HepG2 (cell line): ENCODE measurements at regions not wholly inside any gene's neighbourhood (a gene's known extent, or its start where the extent isn't known, plus 50 kb on each side); places are given as distances from the start of the nearest gene placed in this dataset.

Source experiments
- ATAC-seq: fragments of 200-7000 bp; cut with Tn5 transposase; 3 replicates; pipeline ENCODE4 v1.9.1; 2020; ENCODE audit warnings: mild to moderate bottlenecking, moderate library complexity
- BruUV-seq: library from RNA; stranded (reverse); fragments of 400-500 nt; replicated peaks from 2 replicates; lab custom pipeline; 2021; lab: Mats Ljungman, UMichigan
- CTCF ChIA-PET: fragments of 300-600 bp; formaldehyde crosslinking; extraction: SDS; loops from one replicate; lab custom pipeline; 2021; ENCODE audit warnings: low total read pairs, inconsistent platforms, low intra/inter-chr PET ratio; lab: Yijun Ruan, JAX
- POLR2A ChIA-PET: fragments of 350-600 bp; sonication (Branson Sonifier 250); formaldehyde crosslinking; loops from one replicate; lab custom pipeline; 2020; ENCODE audit warnings: antibody characterized with exemption, inconsistent platforms; lab: Yijun Ruan, JAX
- DNase-seq: peaks from one replicate; pipeline ENCODE4 v3.0.0-alpha.2; 2015; ENCODE audit warnings: low spot score
- FAIRE-seq: peaks from 3 replicates; lab custom pipeline; 2011; peaks lifted over from hg19 to GRCh38; lab: Jason Lieb, UNC
- H2AFZ ChIP-seq: one replicate; pipeline ENCODE4 v1.6.1; 2011; ENCODE audit warnings: low read length, inconsistent platforms
- H3K27ac ChIP-seq: fragments of 300-600 bp; 3 replicates; pipeline ENCODE4 v1.8.0; 2011; ENCODE audit warnings: mixed run types, mild to moderate bottlenecking, mixed read lengths, low read length, inconsistent platforms; ENCODE audit not compliant: insufficient read depth; ENCODE audit errors: extremely low read length
- H3K27me3 ChIP-seq, 2 experiments: fragments of 200-600 bp in 1 of 2; 2 replicates in 1 of 2; 3 replicates in 1 of 2; pipeline versions ENCODE4 v1.6.0 to v1.8.0; 2011; ENCODE audit warnings: low read length in 2 of 2, mild to moderate bottlenecking in 2 of 2, moderate library complexity in 2 of 2, inconsistent platforms in 1 of 2; ENCODE audit not compliant: insufficient read depth in 2 of 2, control insufficient read depth in 1 of 2
- H3K36me3 ChIP-seq, 2 experiments: fragments of 200-600 bp in 1 of 2; replicated peaks in 1 of 2; 2 replicates in 1 of 2; 3 replicates in 1 of 2; pipeline versions ENCODE4 v1.5.1 to v1.8.0; 2011; ENCODE audit warnings: low read length in 2 of 2, inconsistent platforms in 1 of 2; ENCODE audit not compliant: insufficient read depth in 2 of 2, control insufficient read depth in 1 of 2
- H3K4me1 ChIP-seq: 2 replicates; pipeline ENCODE4 v1.5.1; 2012; ENCODE audit warnings: low read length, inconsistent platforms; ENCODE audit not compliant: insufficient read depth
- H3K4me2 ChIP-seq: 2 replicates; pipeline ENCODE4 v1.6.0; 2011; ENCODE audit warnings: low read depth, low read length, inconsistent platforms
- H3K4me3 ChIP-seq, 3 experiments: fragments of 200-600 bp in 1 of 3; sonication (generic), shearing (Covaris generic) in 1 of 3; replicated peaks in 1 of 3; 2 replicates each; pipeline ENCODE4 v1.5.1; 2011 to 2016; ENCODE audit warnings: low read length in 3 of 3, inconsistent platforms in 2 of 3, low read depth in 2 of 3, mild to moderate bottlenecking in 2 of 3, control low read depth in 1 of 3, mixed read lengths in 1 of 3; ENCODE audit not compliant: insufficient read depth in 1 of 3
- H3K79me2 ChIP-seq: one replicate; pipeline ENCODE4 v1.6.1; 2011; ENCODE audit warnings: low read length, inconsistent platforms; ENCODE audit not compliant: insufficient read depth
- H3K9ac ChIP-seq: 2 replicates; pipeline ENCODE4 v1.6.0; 2011; ENCODE audit warnings: mild to moderate bottlenecking, low read depth, low read length, inconsistent platforms; ENCODE audit not compliant: insufficient read depth
- H3K9me3 ChIP-seq: 2 replicates; pipeline ENCODE4 v1.5.1; 2012; ENCODE audit warnings: mild to moderate bottlenecking, low read length
- H4K20me1 ChIP-seq: 2 replicates; pipeline ENCODE4 v1.6.0; 2011; ENCODE audit warnings: inconsistent platforms, mild to moderate bottlenecking, low read length, moderate library complexity; ENCODE audit not compliant: insufficient read depth
- CEBPG ChIP-seq: IDR thresholded peaks from 2 replicates; pipeline ENCODE4 v1.6.1; 2016
- MAFF ChIP-seq: IDR thresholded peaks from 2 replicates; pipeline ENCODE4 v1.6.1; 2011; ENCODE audit warnings: low read depth, low read length, improper control_type of control experiment
- MAFK ChIP-seq, 2 experiments: IDR thresholded peaks in 1 of 2; conservative IDR thresholded peaks in 1 of 2; 2 replicates each; pipeline ENCODE4 v1.6.1; 2011; ENCODE audit warnings: improper control_type of control experiment in 2 of 2, low read length in 2 of 2
- MATR3 ChIP-seq: sonication (generic); formaldehyde crosslinking; IDR thresholded peaks from 2 replicates; pipeline ENCODE4 v1.4.0; 2020; ENCODE audit warnings: missing genetic modification reagents
- NBN ChIP-seq: fragments of 450-650 bp; conservative IDR thresholded peaks from 2 replicates; pipeline ENCODE4 v1.6.1; 2017
- ZNF232 ChIP-seq: sonication (generic); formaldehyde crosslinking; IDR thresholded peaks from 2 replicates; pipeline ENCODE4 v1.4.0; 2020; ENCODE audit warnings: missing genetic modification reagents, borderline replicate concordance
- WGBS: methylation state at CpG from one replicate; pipeline ENCODE4 v1.1.6; 2017; ENCODE audit warnings: low lambda C conversion rate; 5-methylcytosine and 5-hydroxymethylcytosine counted together
- in situ Hi-C: cut with HindIII; loops from 2 replicates; pipeline ENCODE4 v1.10.0; 2017; ENCODE audit warnings: low pct_unique_long_range_greater_than_20kb; ENCODE audit not compliant: extremely low pct_ligation_motif_present
- intact Hi-C: fragments of 100-400 bp; cut with micrococcal nuclease; formaldehyde crosslinking; loops from one replicate; pipeline ENCODE4 v1.10.0; 2022; ENCODE audit not compliant: unreplicated experiment
- TF ChIP-seq, protein P1 (sequence below): sonication (generic); formaldehyde crosslinking; conservative IDR thresholded peaks from 2 replicates; pipeline ENCODE4 v1.8.0; 2022; ENCODE audit warnings: mild to moderate bottlenecking, moderate library complexity, missing genetic modification reagents
- TF ChIP-seq, protein P2 (sequence below): IDR thresholded peaks from 2 replicates; pipeline ENCODE4 v1.6.1; 2016; ENCODE audit warnings: low read depth, borderline replicate concordance
- TF ChIP-seq, protein P3 (sequence below): sonication (generic); formaldehyde crosslinking; IDR thresholded peaks from 2 replicates; pipeline ENCODE4 v1.8.0; 2022; ENCODE audit warnings: mild to moderate bottlenecking, missing genetic modification reagents, borderline replicate concordance
- TF ChIP-seq, protein P4 (sequence below): sonication (generic); formaldehyde crosslinking; IDR thresholded peaks from 2 replicates; pipeline ENCODE4 v1.5.0; 2020; ENCODE audit warnings: mild to moderate bottlenecking, missing genetic modification reagents
- TF ChIP-seq, protein P5 (sequence below): sonication (generic); formaldehyde crosslinking; IDR thresholded peaks from 2 replicates; pipeline ENCODE4 v1.9.0; 2021; ENCODE audit warnings: missing genetic modification reagents, mild to moderate bottlenecking, borderline replicate concordance

DNA sequence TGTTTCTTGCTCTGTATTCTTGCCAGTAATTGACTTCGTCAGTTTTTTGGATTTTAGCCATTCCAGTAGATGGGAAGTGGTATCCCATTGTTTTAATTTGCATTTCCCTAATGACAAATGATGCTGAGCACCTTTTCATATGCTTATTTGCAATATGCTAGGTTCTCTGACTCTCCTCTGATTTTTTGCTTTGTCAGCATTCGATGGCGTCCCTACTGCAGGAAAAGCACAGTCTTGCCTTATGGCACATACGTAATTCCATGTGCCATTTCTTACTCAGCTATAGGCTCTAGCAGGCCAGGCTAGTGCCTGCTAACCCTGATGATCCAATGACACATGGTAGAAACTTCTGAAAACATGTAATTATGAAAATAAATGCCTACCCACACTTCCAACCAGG is 239.2 kb upstream of the ATP10A start (continued):
- TF ChIP-seq, protein P1, sequence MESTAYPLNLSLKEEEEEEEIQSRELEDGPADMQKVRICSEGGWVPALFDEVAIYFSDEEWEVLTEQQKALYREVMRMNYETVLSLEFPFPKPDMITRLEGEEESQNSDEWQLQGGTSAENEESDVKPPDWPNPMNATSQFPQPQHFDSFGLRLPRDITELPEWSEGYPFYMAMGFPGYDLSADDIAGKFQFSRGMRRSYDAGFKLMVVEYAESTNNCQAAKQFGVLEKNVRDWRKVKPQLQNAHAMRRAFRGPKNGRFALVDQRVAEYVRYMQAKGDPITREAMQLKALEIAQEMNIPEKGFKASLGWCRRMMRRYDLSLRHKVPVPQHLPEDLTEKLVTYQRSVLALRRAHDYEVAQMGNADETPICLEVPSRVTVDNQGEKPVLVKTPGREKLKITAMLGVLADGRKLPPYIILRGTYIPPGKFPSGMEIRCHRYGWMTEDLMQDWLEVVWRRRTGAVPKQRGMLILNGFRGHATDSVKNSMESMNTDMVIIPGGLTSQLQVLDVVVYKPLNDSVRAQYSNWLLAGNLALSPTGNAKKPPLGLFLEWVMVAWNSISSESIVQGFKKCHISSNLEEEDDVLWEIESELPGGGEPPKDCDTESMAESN (CRISPR knock-in tag), result no peak
- TF ChIP-seq ZNF232 (CRISPR knock-in tag) (no peak), MAFF (peak; percentile 94)

DNA sequence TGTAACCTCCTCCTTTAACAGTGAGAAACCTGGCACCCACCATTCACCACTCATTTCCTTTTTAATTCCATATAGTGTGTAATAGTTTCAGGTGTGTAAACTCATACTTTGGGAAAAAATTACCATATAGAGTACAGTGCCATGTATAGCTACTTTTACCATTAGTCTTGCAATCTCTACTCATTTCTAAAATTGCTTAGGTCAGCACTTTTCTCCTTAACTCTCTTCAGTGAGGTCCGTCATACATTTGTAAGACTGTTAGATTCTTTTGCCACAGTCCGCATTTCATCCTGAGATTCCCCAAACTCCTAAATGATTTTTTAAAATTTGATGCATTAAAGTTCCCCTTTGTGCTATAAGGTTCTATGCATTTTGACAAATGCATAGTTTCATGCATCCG is 238.3 kb upstream of the ATP10A start:
- in situ Hi-C loops, result no loop called here
- ChIA-PET POLR2A (no interaction called here), CTCF (no interaction called here)
- Histone ChIP-seq H3K4me3 (no peak overlapping the region), H3K9me3 (peaks cover 5% of the 10 kb centered on the region), H3K27me3 (no peaks in the 10 kb centered on the region), H3K79me2 (no peaks in the 10 kb centered on the region), H3K4me1 (no peaks in the 10 kb centered on the region), H3K4me2 (no peak overlapping the region), H4K20me1 (no peaks in the 10 kb centered on the region), H3K36me3 (no peaks in the 10 kb centered on the region), H3K27ac (no peak overlapping the region), H3K9ac (no peak overlapping the region), H2AFZ (no peak overlapping the region)
- ATAC-seq, result no peak
- no peak for DNase-seq
- intact Hi-C loops, result no loop called here
- TF ChIP-seq MATR3 (CRISPR knock-in tag) (no peak), MAFK (conservative IDR thresholded peaks at IDR 0.05 in 1 of 2, IDR thresholded peaks at IDR 0.05 in 1 of 2; ENCODE audit: low read length in 2 of 2) (peak; percentile 99 to 100), MAFF (peak; percentile 99)
- FAIRE-seq, result no peak
- no TSS peak for BruUV-seq
- 51% methylated on average over 3 of the region's 3 CpGs for WGBS

DNA sequence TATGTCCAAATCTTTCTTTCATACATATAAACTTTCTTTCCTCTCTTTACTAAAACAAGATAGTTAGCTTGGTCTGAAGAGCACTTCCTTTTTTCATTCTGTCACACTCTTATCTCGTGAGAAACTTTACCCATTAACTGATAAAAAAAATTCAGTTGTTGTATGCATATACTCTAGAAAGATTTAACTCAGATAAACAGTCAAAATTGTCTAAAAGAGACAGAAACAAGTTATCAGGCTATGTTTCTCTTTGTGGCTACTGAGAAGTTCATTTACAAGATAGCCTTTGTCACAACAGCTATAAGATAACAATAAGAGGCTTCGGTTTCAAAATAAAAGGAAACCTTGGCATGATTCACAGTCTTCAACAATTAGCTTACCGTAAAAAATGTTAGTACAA is 235.7 kb upstream of the ATP10A start:
- WGBS, result 0% methylated on average over 3 of the region's 3 CpGs
- no peak overlapping the region for H3K4me2 ChIP-seq
- ATAC-seq (no peak), FAIRE-seq (no peak), DNase-seq (no peak)
- ChIA-PET POLR2A (no interaction called here), CTCF (no interaction called here)
- no peaks in the 10 kb centered on the region for H3K4me1 ChIP-seq
- H3K79me2 ChIP-seq, result no peaks in the 10 kb centered on the region
- BruUV-seq, result no TSS peak
- H3K27me3 ChIP-seq, result no peaks in the 10 kb centered on the region
- no peak overlapping the region for H3K9ac ChIP-seq
- H3K4me3 ChIP-seq, result no peak overlapping the region
- H3K9me3 ChIP-seq, result no peaks in the 10 kb centered on the region; the same call in 1 of the 2 replicates
- H4K20me1 ChIP-seq, result no peaks in the 10 kb centered on the region
- in situ Hi-C loops, result no loop called here
- intact Hi-C loops, result no loop called here
- no peaks in the 10 kb centered on the region for H3K36me3 ChIP-seq
- H3K27ac ChIP-seq, result no peak overlapping the region
- no peak overlapping the region for H2AFZ ChIP-seq
- TF ChIP-seq, protein P2, sequence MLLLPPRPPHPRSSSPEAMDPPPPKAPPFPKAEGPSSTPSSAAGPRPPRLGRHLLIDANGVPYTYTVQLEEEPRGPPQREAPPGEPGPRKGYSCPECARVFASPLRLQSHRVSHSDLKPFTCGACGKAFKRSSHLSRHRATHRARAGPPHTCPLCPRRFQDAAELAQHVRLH (CRISPR knock-in tag), result no peak
- TF ChIP-seq, protein P3, sequence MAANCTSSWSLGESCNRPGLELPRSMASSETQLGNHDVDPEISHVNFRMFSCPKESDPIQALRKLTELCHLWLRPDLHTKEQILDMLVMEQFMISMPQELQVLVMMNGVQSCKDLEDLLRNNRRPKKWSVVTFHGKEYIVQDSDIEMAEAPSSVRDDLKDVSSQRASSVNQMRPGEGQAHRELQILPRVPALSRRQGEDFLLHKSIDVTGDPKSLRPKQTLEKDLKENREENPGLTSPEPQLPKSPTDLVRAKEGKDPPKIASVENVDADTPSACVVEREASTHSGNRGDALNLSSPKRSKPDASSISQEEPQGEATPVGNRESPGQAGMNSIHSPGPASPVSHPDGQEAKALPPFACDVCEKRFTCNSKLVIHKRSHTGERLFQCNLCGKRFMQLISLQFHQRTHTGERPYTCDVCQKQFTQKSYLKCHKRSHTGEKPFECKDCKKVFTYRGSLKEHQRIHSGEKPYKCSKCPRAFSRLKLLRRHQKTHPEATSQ (CRISPR knock-in tag), result no peak
- TF ChIP-seq, protein P4, sequence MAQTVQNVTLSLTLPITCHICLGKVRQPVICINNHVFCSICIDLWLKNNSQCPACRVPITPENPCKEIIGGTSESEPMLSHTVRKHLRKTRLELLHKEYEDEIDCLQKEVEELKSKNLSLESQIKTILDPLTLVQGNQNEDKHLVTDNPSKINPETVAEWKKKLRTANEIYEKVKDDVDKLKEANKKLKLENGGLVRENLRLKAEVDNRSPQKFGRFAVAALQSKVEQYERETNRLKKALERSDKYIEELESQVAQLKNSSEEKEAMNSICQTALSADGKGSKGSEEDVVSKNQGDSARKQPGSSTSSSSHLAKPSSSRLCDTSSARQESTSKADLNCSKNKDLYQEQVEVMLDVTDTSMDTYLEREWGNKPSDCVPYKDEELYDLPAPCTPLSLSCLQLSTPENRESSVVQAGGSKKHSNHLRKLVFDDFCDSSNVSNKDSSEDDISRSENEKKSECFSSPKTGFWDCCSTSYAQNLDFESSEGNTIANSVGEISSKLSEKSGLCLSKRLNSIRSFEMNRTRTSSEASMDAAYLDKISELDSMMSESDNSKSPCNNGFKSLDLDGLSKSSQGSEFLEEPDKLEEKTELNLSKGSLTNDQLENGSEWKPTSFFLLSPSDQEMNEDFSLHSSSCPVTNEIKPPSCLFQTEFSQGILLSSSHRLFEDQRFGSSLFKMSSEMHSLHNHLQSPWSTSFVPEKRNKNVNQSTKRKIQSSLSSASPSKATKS (CRISPR knock-in tag), result no peak
- TF ChIP-seq NBN (no peak), CEBPG (CRISPR knock-in tag) (no peak)
- TF ChIP-seq, protein P5, sequence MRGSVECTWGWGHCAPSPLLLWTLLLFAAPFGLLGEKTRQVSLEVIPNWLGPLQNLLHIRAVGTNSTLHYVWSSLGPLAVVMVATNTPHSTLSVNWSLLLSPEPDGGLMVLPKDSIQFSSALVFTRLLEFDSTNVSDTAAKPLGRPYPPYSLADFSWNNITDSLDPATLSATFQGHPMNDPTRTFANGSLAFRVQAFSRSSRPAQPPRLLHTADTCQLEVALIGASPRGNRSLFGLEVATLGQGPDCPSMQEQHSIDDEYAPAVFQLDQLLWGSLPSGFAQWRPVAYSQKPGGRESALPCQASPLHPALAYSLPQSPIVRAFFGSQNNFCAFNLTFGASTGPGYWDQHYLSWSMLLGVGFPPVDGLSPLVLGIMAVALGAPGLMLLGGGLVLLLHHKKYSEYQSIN (CRISPR knock-in tag), result no peak
